ENCODE measurements at regions not wholly inside any gene's neighbourhood (a gene's known extent, or its start where the extent isn't known, plus 50 kb on each side); places are given as distances from the start of the nearest gene placed in this dataset.

GRCh38 chr17:52336796-52337195 is 178.3 kb upstream of the CA10 start:
- no peak for TF ChIP-seq PPARA (CRISPR knock-in tag; IDR thresholded peaks at IDR 0.05; ENCODE audit: borderline replicate concordance)
- TF ChIP-seq, protein P1, sequence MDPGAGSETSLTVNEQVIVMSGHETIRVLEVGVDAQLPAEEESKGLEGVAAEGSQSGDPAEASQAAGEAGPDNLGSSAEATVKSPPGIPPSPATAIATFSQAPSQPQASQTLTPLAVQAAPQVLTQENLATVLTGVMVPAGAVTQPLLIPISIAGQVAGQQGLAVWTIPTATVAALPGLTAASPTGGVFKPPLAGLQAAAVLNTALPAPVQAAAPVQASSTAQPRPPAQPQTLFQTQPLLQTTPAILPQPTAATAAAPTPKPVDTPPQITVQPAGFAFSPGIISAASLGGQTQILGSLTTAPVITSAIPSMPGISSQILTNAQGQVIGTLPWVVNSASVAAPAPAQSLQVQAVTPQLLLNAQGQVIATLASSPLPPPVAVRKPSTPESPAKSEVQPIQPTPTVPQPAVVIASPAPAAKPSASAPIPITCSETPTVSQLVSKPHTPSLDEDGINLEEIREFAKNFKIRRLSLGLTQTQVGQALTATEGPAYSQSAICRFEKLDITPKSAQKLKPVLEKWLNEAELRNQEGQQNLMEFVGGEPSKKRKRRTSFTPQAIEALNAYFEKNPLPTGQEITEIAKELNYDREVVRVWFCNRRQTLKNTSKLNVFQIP (CRISPR knock-in tag; IDR thresholded peaks at IDR 0.05; ENCODE audit: borderline replicate concordance, low read depth): no peak
- no peak for TF ChIP-seq ARNTL (CRISPR knock-in tag; IDR thresholded peaks at IDR 0.05; ENCODE audit: borderline replicate concordance, low read depth)
- TF ChIP-seq PATZ1 (CRISPR knock-in tag; IDR thresholded peaks at IDR 0.05; ENCODE audit: borderline replicate concordance): no peak
- TF ChIP-seq ZNF70 (CRISPR knock-in tag; IDR thresholded peaks at IDR 0.05): no peak
- no peak for TF ChIP-seq ZC3H10 (CRISPR knock-in tag; IDR thresholded peaks at IDR 0.05)
- no peak for TF ChIP-seq TCF4 (CRISPR knock-in tag; IDR thresholded peaks at IDR 0.05; ENCODE audit: borderline replicate concordance)
- no peak for TF ChIP-seq ZFP3 (CRISPR knock-in tag; IDR thresholded peaks at IDR 0.05)
- TF ChIP-seq RARB (CRISPR knock-in tag; IDR thresholded peaks at IDR 0.05): no peak
- TF ChIP-seq BACH2 (CRISPR knock-in tag; IDR thresholded peaks at IDR 0.05; ENCODE audit: borderline replicate concordance): no peak
- TF ChIP-seq ZFP30 (CRISPR knock-in tag; IDR thresholded peaks at IDR 0.05): no peak
- no peak for TF ChIP-seq SNAI2 (CRISPR knock-in tag; IDR thresholded peaks at IDR 0.05)

Data from SK-N-SH treated with all-trans-retinoic acid at 6 μM for 48 hours (cell line).